Osteoblast (primary cell): ENCODE measurements at regions not wholly inside any gene's neighbourhood (a gene's known extent, or its start where the extent isn't known, plus 50 kb on each side); places are given as distances from the start of the nearest gene placed in this dataset.

Experiments
- DNase-seq: peaks from one replicate; pipeline ENCODE4 v3.0.0; 2011; ENCODE audit warnings: low spot score, mixed read lengths; ENCODE audit not compliant: insufficient read length; ENCODE audit errors: missing footprints
- H2AFZ ChIP-seq: 2 replicates; pipeline ENCODE4 v1.6.0; 2011; ENCODE audit warnings: mild to moderate bottlenecking, low read length
- H3K27ac ChIP-seq: 2 replicates; pipeline ENCODE4 v1.5.1; 2011; ENCODE audit warnings: mild to moderate bottlenecking, low read depth, low read length, moderate library complexity
- H3K27me3 ChIP-seq: 2 replicates; pipeline ENCODE4 v1.6.0; 2012; ENCODE audit warnings: mild to moderate bottlenecking, control low read depth, inconsistent platforms, low read length, moderate library complexity; ENCODE audit not compliant: insufficient read depth
- H3K36me3 ChIP-seq: 2 replicates; pipeline ENCODE4 v1.5.1; 2011; ENCODE audit warnings: mild to moderate bottlenecking, low read length, control low read depth, moderate library complexity; ENCODE audit not compliant: insufficient read depth
- H3K4me1 ChIP-seq: 2 replicates; pipeline ENCODE4 v1.5.1; 2011; ENCODE audit warnings: mild to moderate bottlenecking, low read length, control low read depth, moderate library complexity; ENCODE audit not compliant: insufficient read depth
- H3K4me2 ChIP-seq: 2 replicates; pipeline ENCODE4 v1.6.0; 2011; ENCODE audit warnings: mild to moderate bottlenecking, low read length; ENCODE audit not compliant: insufficient read depth
- H3K4me3 ChIP-seq: fragments of 200-600 bp; sonication (generic); 3 replicates; pipeline ENCODE4 v1.5.1; 2012; ENCODE audit warnings: mild to moderate bottlenecking, low read length, inconsistent platforms; ENCODE audit not compliant: insufficient read depth
- H3K79me2 ChIP-seq: 2 replicates; pipeline ENCODE4 v1.6.0; 2012; ENCODE audit warnings: mild to moderate bottlenecking, low read length, control low read depth, inconsistent platforms; ENCODE audit not compliant: insufficient read depth
- H3K9me3 ChIP-seq: 2 replicates; pipeline ENCODE4 v1.5.1; 2011; ENCODE audit warnings: low read depth, low read length, control low read depth
- H4K20me1 ChIP-seq: 2 replicates; pipeline ENCODE4 v1.6.0; 2012; ENCODE audit warnings: mild to moderate bottlenecking, low read length, control low read depth; ENCODE audit not compliant: insufficient read depth
- TF ChIP-seq, protein P1 (sequence below): IDR thresholded peaks from 2 replicates; pipeline ENCODE4 v1.5.1; 2011; ENCODE audit warnings: mild to moderate bottlenecking, low read depth, low read length, moderate library complexity; ENCODE audit errors: extremely low read depth

DNA sequence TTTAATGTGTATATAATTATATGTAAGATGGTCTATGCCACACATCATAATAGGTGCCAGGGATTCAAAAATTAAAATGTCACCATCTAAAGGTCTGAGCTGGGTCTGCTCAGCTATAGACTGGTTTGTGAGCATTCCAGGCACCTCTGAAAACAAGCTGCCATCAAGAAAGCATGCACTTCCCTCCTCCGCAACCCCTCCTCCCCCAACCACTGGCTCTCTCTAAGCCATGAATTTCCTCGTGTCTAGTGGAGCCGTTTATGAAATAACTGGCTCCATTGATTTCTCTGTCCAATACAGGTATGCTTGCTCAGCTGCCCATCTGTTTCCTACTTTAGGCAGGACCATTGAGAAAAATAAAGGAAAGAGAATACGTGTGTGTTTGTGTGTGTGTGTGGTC, 522.6 kb upstream of the PLXNA2 start:
- Histone ChIP-seq H3K4me1 (no peaks in the 10 kb centered on the region), H3K27me3 (no peaks in the 10 kb centered on the region), H3K79me2 (no peaks in the 10 kb centered on the region), H3K36me3 (no peaks in the 10 kb centered on the region), H3K9me3 (no peaks in the 10 kb centered on the region), H2AFZ (no peak overlapping the region), H3K4me2 (no peak overlapping the region), H4K20me1 (no peaks in the 10 kb centered on the region), H3K27ac (no peak overlapping the region), H3K4me3 (no peak overlapping the region)
- TF ChIP-seq, protein P1, sequence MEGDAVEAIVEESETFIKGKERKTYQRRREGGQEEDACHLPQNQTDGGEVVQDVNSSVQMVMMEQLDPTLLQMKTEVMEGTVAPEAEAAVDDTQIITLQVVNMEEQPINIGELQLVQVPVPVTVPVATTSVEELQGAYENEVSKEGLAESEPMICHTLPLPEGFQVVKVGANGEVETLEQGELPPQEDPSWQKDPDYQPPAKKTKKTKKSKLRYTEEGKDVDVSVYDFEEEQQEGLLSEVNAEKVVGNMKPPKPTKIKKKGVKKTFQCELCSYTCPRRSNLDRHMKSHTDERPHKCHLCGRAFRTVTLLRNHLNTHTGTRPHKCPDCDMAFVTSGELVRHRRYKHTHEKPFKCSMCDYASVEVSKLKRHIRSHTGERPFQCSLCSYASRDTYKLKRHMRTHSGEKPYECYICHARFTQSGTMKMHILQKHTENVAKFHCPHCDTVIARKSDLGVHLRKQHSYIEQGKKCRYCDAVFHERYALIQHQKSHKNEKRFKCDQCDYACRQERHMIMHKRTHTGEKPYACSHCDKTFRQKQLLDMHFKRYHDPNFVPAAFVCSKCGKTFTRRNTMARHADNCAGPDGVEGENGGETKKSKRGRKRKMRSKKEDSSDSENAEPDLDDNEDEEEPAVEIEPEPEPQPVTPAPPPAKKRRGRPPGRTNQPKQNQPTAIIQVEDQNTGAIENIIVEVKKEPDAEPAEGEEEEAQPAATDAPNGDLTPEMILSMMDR = no peak
- DNase-seq = no peak

DNA sequence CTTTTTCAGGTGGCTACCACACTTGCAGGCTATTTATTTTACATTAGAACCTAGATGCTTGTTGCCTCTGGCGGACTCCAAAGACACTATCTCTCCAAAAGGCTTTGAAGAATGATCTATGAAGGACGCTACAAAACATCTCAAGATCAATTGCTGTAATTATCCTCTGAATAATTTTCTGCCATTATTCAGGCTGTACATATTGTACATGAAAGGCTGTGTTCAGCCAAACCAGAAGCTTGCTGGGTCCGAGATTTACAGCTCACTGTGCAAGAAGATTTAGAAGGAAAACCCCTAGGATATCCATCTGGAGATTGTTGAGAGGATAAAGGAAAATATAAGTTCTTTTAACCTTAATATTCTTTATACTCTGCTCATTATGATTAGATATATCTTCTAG, 523.6 kb upstream of the PLXNA2 start:
- H3K36me3 ChIP-seq = no peaks in the 10 kb centered on the region
- TF ChIP-seq, protein P1 = no peak
- H3K27ac ChIP-seq = no peak overlapping the region
- no peaks in the 10 kb centered on the region for H3K27me3 ChIP-seq
- H2AFZ ChIP-seq = no peak overlapping the region
- no peaks in the 10 kb centered on the region for H4K20me1 ChIP-seq
- H3K79me2 ChIP-seq = no peaks in the 10 kb centered on the region
- no peak overlapping the region for H3K4me2 ChIP-seq
- no peak overlapping the region for H3K4me3 ChIP-seq
- DNase-seq = no peak
- H3K4me1 ChIP-seq = no peaks in the 10 kb centered on the region
- no peaks in the 10 kb centered on the region for H3K9me3 ChIP-seq

DNA sequence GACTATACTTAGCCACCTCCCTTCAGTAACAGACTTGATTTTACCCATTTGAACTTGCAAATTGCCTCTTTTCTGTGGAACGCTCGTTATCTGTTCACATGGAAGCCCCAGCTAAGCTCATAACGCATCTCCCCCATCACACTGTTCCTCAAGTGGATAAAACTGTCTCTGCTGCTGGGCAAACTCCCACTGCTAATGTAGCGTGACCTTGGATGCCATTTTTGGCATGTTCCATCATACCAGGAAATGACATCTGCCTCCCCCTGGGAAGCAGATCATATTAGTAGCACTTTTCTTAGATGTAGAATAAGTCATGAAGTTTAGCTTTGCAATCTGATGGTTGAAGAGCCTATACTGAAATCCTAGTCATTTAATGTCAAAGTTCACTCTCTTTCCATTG, 528.7 kb upstream of the PLXNA2 start:
- DNase-seq = no peak
- H3K79me2 ChIP-seq = no peaks in the 10 kb centered on the region
- H3K27ac ChIP-seq = no peak overlapping the region
- TF ChIP-seq, protein P1 = no peak
- H3K9me3 ChIP-seq = no peaks in the 10 kb centered on the region
- no peaks in the 10 kb centered on the region for H4K20me1 ChIP-seq
- H3K27me3 ChIP-seq = no peaks in the 10 kb centered on the region
- no peaks in the 10 kb centered on the region for H3K36me3 ChIP-seq
- H3K4me2 ChIP-seq = no peak overlapping the region
- H2AFZ ChIP-seq = no peak overlapping the region
- no peak overlapping the region for H3K4me3 ChIP-seq
- no peaks in the 10 kb centered on the region for H3K4me1 ChIP-seq

DNA sequence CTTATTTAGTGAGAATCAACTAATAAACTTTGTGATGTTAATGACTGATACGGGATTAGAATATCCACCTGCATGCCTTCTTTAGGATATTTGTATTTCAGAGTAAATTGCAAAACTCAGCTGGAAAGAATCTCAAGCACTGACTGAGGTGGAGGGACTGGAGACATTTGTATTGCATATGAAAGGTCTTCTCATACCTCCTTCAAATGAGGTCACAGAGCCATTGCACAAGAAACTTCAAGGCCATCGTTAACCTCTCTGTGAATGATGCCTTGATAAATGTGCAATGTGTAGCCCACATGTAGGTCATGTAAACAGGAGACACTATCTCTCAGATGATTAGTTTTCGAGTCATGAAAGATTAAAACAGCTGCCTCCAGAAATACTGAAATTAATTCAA, 531.7 kb upstream of the PLXNA2 start:
- H2AFZ ChIP-seq = no peak overlapping the region
- no peaks in the 10 kb centered on the region for H3K79me2 ChIP-seq
- no peaks in the 10 kb centered on the region for H4K20me1 ChIP-seq
- H3K4me3 ChIP-seq = no peak overlapping the region
- no peaks in the 10 kb centered on the region for H3K9me3 ChIP-seq
- H3K36me3 ChIP-seq = no peaks in the 10 kb centered on the region
- DNase-seq = no peak
- TF ChIP-seq, protein P1 = no peak
- no peak overlapping the region for H3K4me2 ChIP-seq
- H3K4me1 ChIP-seq = no peaks in the 10 kb centered on the region
- no peak overlapping the region for H3K27ac ChIP-seq
- no peaks in the 10 kb centered on the region for H3K27me3 ChIP-seq
